ENCODE measurements at regions not wholly inside any gene's neighbourhood (a gene's known extent, or its start where the extent isn't known, plus 50 kb on each side); places are given as distances from the start of the nearest gene placed in this dataset.

DNA sequence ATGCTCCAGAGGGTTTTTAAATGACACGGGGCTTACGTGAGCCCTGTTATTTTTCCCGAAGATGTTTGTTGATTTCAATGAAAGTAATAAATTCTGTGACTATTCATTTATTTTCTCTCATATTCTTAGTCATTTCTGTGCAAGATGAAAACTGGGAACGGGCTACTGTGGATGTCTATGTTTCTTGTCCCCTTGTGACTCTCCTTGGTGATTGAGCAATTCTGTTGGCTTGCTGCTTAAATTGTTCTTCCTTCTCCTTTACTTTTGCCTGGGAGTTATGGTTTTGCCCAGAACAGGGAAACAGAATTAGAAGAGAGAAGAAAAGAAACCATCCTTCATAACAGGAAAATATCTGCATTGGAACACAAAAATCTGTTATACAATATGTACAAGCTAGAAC lies 508.2 kb upstream of the DSEL start:
- no peak for ATAC-seq (ENCODE audit: low read depth)
- H3K27me3 ChIP-seq (ENCODE audit: insufficient read depth, poor library complexity, severe bottlenecking), result no peaks in the 10 kb centered on the region
- no peak overlapping the region for H3K4me3 ChIP-seq (ENCODE audit: severe bottlenecking)
- no peaks in the 10 kb centered on the region for H3K4me1 ChIP-seq (ENCODE audit: insufficient read depth, poor library complexity, severe bottlenecking)
- no peak for DNase-seq (ENCODE audit: low spot score)
- H3K36me3 ChIP-seq (ENCODE audit: low read depth), result no peaks in the 10 kb centered on the region
- H3K9me3 ChIP-seq (ENCODE audit: severe bottlenecking), result no peaks in the 10 kb centered on the region
- no peak overlapping the region for H3K27ac ChIP-seq (ENCODE audit: poor library complexity, severe bottlenecking)
- TF ChIP-seq, protein P1, sequence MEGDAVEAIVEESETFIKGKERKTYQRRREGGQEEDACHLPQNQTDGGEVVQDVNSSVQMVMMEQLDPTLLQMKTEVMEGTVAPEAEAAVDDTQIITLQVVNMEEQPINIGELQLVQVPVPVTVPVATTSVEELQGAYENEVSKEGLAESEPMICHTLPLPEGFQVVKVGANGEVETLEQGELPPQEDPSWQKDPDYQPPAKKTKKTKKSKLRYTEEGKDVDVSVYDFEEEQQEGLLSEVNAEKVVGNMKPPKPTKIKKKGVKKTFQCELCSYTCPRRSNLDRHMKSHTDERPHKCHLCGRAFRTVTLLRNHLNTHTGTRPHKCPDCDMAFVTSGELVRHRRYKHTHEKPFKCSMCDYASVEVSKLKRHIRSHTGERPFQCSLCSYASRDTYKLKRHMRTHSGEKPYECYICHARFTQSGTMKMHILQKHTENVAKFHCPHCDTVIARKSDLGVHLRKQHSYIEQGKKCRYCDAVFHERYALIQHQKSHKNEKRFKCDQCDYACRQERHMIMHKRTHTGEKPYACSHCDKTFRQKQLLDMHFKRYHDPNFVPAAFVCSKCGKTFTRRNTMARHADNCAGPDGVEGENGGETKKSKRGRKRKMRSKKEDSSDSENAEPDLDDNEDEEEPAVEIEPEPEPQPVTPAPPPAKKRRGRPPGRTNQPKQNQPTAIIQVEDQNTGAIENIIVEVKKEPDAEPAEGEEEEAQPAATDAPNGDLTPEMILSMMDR (IDR thresholded peaks at IDR 0.05; ENCODE audit: poor library complexity, severe bottlenecking), result no peak

DNA sequence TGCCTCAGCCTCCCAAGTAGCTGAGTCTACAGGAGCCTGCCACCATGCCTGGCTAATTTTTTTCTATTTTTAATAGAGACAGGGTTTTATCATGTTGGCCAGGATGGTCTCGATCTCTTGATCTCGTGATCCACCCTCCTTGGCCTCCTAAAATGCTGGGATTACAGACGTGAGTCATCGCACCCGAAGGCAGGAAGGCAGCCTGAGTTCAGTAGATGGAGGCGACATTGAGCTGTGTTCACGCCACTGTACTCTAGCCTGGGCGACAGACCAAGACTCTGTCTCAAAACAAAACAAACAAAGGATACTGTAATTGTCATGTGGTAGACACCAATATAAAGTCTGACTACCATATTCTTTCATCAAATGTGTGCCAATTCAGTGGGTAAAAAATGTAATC lies 500.9 kb upstream of the DSEL start:
- Histone ChIP-seq H3K4me3 (ENCODE audit: severe bottlenecking) (no peak overlapping the region), H3K36me3 (ENCODE audit: low read depth) (no peaks in the 10 kb centered on the region), H3K27me3 (ENCODE audit: insufficient read depth, poor library complexity, severe bottlenecking) (no peaks in the 10 kb centered on the region), H3K4me1 (ENCODE audit: insufficient read depth, poor library complexity, severe bottlenecking) (no peaks in the 10 kb centered on the region), H3K9me3 (ENCODE audit: severe bottlenecking) (no peaks in the 10 kb centered on the region), H3K27ac (ENCODE audit: poor library complexity, severe bottlenecking) (no peak overlapping the region)
- DNase-seq (ENCODE audit: low spot score) (no peak), ATAC-seq (ENCODE audit: low read depth) (no peak)
- TF ChIP-seq, protein P1 (IDR thresholded peaks at IDR 0.05; ENCODE audit: poor library complexity, severe bottlenecking), result no peak

DNA sequence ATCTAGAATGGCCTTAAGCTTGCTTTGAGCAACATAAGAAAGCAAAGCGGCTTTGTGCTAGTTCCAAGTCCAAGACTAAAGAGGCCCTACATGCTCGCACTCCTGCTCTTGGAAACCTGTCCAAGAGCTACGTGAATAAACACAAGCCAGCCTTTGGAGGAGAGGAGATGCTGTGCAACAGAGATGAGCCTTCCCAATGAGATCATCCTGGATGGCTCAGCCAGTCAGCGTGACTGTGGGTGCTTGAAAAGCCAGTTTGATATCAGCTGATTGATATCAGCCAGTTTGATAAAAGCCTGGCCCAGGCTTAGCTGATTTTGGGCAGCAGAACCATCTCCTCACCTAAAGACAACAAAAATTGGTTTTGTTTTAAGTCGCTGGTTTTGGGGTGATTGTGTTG lies 481.0 kb upstream of the DSEL start:
- Histone ChIP-seq H3K27me3 (ENCODE audit: insufficient read depth, poor library complexity, severe bottlenecking) (no peaks in the 10 kb centered on the region), H3K36me3 (ENCODE audit: low read depth) (no peaks in the 10 kb centered on the region), H3K4me1 (ENCODE audit: insufficient read depth, poor library complexity, severe bottlenecking) (no peaks in the 10 kb centered on the region), H3K27ac (ENCODE audit: poor library complexity, severe bottlenecking) (no peak overlapping the region), H3K9me3 (ENCODE audit: severe bottlenecking) (no peaks in the 10 kb centered on the region), H3K4me3 (ENCODE audit: severe bottlenecking) (no peak overlapping the region)
- TF ChIP-seq, protein P1 (IDR thresholded peaks at IDR 0.05; ENCODE audit: poor library complexity, severe bottlenecking), result no peak
- no peak for ATAC-seq (ENCODE audit: low read depth)
- DNase-seq (ENCODE audit: low spot score), result no peak

DNA sequence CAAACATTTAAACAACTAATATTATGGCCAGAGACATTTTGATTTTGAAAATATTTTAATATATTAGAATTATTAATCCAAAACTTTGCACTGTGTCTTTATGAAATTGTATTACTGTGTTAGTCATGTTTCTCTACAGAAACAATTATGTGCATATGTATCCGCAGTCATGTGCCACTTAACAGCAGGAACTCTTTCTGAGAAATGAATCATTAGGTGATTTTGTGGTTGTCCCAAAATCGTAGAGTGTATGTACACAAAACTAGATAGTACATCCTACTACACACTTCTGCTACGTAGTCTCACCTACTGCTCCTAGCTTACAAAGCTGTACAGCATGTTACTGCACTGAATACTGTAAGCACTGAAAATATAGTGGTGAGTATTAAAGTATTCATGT lies 479.2 kb upstream of the DSEL start:
- no peak overlapping the region for H3K27ac ChIP-seq (ENCODE audit: poor library complexity, severe bottlenecking)
- H3K9me3 ChIP-seq (ENCODE audit: severe bottlenecking), result no peaks in the 10 kb centered on the region
- H3K4me1 ChIP-seq (ENCODE audit: insufficient read depth, poor library complexity, severe bottlenecking), result no peaks in the 10 kb centered on the region
- no peak for DNase-seq (ENCODE audit: low spot score)
- no peaks in the 10 kb centered on the region for H3K36me3 ChIP-seq (ENCODE audit: low read depth)
- TF ChIP-seq, protein P1 (IDR thresholded peaks at IDR 0.05; ENCODE audit: poor library complexity, severe bottlenecking), result no peak
- no peak for ATAC-seq (ENCODE audit: low read depth)
- no peaks in the 10 kb centered on the region for H3K27me3 ChIP-seq (ENCODE audit: insufficient read depth, poor library complexity, severe bottlenecking)
- H3K4me3 ChIP-seq (ENCODE audit: severe bottlenecking), result no peak overlapping the region

DNA sequence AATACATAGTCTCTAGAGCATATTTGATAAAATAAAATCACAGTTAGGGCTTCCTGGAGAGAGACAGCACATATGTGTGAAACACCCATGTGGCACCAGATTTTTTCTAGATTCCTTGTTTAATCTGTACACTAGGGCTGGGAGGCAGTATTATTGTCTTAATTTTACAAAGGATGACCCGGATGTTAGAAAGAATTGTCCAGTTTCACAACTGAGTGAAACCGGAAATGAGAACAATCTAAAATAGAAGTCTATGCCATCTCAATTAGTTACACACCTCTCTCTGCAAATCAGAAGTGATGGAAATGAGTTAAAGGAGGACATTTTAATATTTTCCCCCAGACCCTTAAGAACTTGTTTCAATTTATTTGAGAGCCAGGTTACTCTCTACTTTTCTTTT lies 463.7 kb upstream of the DSEL start:
- H3K4me1 ChIP-seq (ENCODE audit: insufficient read depth, poor library complexity, severe bottlenecking), result no peaks in the 10 kb centered on the region
- no peaks in the 10 kb centered on the region for H3K27me3 ChIP-seq (ENCODE audit: insufficient read depth, poor library complexity, severe bottlenecking)
- H3K36me3 ChIP-seq (ENCODE audit: low read depth), result no peaks in the 10 kb centered on the region
- ATAC-seq (ENCODE audit: low read depth), result no peak
- H3K9me3 ChIP-seq (ENCODE audit: severe bottlenecking), result no peaks in the 10 kb centered on the region
- TF ChIP-seq, protein P1 (IDR thresholded peaks at IDR 0.05; ENCODE audit: poor library complexity, severe bottlenecking), result no peak
- H3K4me3 ChIP-seq (ENCODE audit: severe bottlenecking), result no peak overlapping the region
- DNase-seq (ENCODE audit: low spot score), result no peak
- no peak overlapping the region for H3K27ac ChIP-seq (ENCODE audit: poor library complexity, severe bottlenecking)

Measured in RWPE2 (cell line).